Stimulated activated CD8-positive, alpha-beta memory T cell treated with anti-CD3 and anti-CD28 coated beads, Interleukin-15, amount 100 ng/mL, for 24 hours (primary cell): ENCODE measurements at regions not wholly inside any gene's neighbourhood (a gene's known extent, or its start where the extent isn't known, plus 50 kb on each side); places are given as distances from the start of the nearest gene placed in this dataset.

Experiments used
- DNase-seq: peaks from one replicate; pipeline ENCODE4 v3.0.0-alpha.2; 2020; ENCODE audit warnings: low read depth

GRCh38 chr13:22653866-22654265, 526.9 kb upstream of the SGCG start:
- no peak for DNase-seq

DNA sequence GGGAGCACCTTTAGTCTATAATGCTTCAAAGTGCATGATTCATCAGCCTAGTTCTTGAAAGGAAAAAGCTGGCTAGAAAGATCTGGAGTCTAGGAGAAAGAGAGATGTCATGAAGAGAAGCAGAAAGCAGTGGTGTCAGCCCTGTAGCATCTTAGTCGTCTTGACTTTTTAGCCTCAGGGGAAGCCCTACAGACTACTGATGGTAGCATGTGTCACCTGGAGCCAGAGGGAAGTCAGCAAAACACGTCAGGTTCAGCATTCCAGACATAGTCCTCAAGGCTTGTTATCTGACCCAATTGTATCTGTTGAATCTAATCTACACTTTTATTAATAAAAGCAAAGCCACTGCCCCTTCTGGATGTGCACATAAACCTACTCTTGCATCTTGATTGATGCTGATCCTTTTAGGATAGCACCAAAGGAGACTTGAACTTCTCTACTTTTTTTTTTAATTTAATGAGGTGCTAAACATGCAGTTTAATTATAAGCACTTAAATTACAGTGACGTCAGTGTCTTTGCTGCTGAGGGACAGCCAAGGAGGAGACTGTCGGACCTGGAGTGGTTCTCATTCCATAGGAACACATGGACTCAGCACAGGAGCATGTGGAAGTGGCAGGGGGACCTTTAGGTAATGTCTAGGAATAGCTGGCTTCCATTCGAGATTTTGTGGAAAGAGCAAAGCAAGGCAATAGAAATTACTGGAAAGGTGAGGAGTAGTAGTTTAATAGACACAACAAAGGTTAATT, 525.5 kb upstream of the SGCG start:
- DNase-seq = no peak

GRCh38 chr13:22662771-22663170, 518.0 kb upstream of the SGCG start:
- DNase-seq = no peak

DNA sequence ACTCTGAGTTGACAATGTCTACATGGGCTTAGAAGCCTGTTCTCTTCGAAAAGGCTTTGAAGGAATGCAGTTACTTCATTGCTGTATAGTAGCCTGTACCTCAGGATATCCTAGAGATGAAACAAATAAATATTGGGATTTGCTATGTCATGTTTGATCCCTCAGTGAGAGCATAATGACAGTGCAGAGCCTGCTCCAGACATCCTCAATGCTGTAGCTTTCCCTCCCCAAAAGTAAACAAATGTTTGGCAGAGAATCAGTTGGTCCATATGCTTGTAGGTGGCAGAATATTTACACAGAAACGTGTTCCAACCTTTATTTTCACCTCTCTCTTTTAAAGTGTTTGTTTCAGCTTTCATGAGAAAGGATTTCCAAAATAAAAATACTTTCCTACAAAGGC, 515.3 kb upstream of the SGCG start:
- DNase-seq = no peak

DNA sequence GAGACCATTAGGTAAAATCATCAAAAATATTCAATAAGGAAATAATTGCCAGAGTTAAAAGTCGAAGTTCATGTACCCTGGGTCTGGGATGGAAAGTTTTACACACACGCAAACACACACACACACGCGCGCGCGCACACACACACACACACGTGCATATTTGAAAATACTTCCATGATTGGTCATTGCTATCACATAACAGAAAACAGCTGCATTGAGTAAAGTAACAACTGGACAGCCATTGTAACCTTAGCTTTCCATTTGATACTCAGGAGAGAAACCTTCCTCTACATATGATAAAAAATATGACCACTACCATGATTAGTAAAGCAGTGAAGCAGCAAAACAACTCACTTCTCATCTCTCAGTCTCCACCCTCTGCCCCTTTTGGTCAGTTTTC, 490.0 kb upstream of the SGCG start:
- DNase-seq = no peak

DNA sequence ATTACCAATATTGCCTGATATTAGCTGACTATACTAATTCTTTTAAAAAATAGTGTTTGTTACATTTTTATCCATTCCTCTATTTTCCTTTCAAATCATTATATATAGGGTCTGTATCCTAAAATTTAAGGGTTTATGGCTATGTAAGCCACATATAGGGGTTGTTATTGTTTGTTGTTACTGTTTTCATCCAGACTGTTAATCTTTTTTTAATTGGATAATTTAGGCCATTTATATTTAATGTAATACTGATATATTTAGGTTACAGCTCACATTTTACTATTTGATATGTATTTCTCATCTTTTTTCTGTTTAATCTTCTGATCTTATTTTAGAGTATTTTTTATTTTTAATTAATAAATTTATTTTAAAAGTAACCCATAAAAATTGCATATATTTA, 487.1 kb upstream of the SGCG start:
- no peak for DNase-seq

GRCh38 chr13:22696433-22696832, 484.3 kb upstream of the SGCG start:
- no peak for DNase-seq

- no peak for DNase-seq
Measured at GRCh38 chr13:22698467-22698866, 482.3 kb upstream of the SGCG start.

GRCh38 chr13:22700246-22700887, 480.4 kb upstream of the SGCG start:
- no peak for DNase-seq

- DNase-seq = no peak
Measured at GRCh38 chr13:22703601-22704209, 477.1 kb upstream of the SGCG start.

DNA sequence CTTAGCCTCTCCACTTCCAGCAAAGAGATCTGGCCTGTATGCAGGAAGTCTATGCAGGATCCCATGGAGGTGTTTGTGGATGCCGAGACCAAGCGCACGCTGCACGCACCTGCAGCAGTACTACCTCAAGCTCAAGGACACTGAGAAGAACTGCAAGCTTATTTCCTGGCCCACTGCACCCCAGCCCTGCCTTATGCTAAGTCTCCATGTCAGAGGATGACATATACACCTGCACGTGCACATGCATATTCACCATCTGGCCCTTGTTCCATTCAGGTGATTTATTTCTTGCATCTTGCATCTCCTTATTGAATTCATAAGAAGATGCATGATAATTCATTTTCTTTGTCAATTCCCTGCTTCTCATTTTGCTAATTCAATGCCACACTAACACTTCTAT, 472.8 kb upstream of the SGCG start:
- DNase-seq = no peak

GRCh38 chr13:22717036-22717435, 463.7 kb upstream of the SGCG start:
- no peak for DNase-seq

- DNase-seq = no peak
Measured at GRCh38 chr13:22726726-22727125, 454.1 kb upstream of the SGCG start.

GRCh38 chr13:22735011-22735995, 445.5 kb upstream of the SGCG start:
- DNase-seq = no peak

- no peak for DNase-seq
Measured at GRCh38 chr13:22736084-22736767, 444.6 kb upstream of the SGCG start.

DNA sequence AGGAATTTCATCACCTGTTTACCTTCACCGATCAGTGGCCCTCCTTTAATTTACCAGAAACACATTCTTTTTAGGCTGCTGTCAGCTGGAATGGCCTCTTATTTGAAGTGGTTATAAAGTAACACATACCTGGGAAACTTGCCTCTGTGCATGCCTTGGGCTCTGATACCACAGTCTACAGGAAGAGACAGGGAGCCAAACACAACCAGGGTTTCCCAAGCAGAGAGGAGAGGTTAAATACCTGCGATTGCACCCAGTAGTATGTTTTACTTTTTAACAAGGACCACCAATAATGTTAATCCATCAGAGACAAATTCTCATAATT, 444.0 kb upstream of the SGCG start:
- DNase-seq = no peak

GRCh38 chr13:22738357-22738756, 442.4 kb upstream of the SGCG start:
- DNase-seq = no peak

DNA sequence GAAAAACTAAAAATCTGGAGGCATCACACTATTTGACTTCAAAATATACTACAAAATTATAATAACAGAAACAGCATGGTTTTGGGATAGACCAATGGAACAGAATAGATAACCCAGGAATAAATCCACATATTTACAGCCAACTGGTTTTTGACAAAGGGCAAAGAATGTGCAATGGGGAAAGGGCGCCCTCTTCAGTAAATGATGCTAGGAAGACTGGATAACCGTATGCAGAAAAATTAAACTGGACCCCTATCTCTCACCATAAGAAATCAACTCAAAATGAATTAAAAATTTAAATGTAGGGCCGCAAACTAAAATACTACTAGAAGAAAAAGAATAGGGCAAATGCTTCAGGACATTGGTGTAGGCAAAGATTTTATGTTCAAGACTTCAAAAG, 440.5 kb upstream of the SGCG start:
- DNase-seq = no peak

DNA sequence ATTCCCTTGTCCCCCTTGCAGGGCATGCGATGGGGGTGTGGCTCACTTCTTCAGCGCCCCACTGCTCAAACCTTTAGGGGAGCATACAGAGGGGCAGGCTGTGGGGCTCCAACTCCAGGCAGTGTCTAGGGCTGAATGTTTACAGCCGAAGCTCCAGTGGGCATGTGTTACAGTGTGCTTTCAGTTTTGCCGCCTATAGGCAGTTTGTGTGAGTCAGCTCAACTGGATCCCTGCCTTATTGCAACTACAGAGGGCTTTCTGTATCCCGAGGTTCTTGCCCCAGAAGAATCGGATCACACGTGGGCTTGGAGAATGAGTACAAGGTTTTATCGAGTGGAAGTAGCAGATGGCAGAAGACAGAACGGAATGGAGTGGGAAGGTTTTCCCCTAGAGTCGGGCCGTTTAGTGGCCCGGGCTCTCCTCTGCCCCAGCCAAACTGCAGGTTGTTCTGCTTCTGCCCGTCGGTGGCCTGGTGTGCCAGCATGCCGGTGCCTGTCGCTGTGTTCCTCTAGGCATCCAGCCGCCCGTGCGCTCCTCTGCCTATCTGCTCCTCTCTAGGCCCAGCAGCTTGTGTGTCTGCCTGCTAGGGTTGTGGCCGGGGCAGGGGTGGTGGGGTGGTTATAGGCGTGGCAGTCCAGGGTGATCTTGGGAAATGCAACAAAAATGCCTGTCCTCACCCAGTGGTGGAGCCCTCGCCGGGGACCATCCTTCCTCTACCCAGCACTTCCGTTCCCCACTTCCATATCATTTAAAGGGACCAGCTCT, 435.9 kb upstream of the SGCG start:
- no peak for DNase-seq

DNA sequence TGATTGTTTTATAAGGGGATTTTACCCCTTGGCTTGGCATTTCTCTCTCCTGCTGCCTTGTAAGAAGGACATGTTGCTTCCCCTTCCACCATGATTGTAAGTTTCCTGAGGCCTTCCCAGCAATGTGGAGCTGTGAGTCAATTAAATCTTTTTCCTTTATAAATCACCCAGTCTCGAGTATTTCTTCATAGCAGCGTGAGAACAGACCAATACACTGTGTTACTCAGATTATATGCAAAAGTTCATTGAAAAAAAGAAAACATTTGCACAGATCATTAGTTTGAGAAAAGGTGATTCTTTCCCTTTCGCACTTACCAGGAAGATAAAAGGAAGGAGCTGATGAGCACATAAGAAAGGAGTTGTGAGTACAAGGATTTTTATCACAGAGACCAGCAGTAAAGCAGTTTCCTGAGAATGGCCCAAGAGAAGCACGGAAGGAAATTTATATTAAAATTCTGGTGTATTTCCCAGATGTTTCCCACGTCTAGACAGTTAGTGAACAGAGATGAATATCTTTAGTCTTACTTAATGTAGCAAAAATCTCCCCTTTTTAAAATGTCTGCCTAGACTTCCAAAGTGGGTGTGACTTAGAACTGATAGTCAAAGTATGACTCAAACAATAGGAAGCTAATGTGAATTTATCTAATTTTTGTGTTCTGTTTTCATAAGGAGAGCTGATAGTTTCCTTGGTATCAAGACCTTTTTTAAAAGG, 431.8 kb upstream of the SGCG start:
- DNase-seq = no peak
